ENCODE measurements at regions not wholly inside any gene's neighbourhood (a gene's known extent, or its start where the extent isn't known, plus 50 kb on each side); places are given as distances from the start of the nearest gene placed in this dataset.

GRCh38 chr5:87877495-87877894, 391.1 kb downstream of the TMEM161B start:
- H3K4me3 ChIP-seq (ENCODE audit: low read depth, low read length): no peak overlapping the region
- TF ChIP-seq CTCF (IDR thresholded peaks at IDR 0.05; ENCODE audit: low read depth, low read length): no peak

- no peak for TF ChIP-seq CTCF (IDR thresholded peaks at IDR 0.05; ENCODE audit: low read depth, low read length)
Observed at GRCh38 chr5:87877023-87877422, 391.6 kb downstream of the TMEM161B start.

GRCh38 chr5:87876616-87877015, 392.0 kb downstream of the TMEM161B start:
- no peak for TF ChIP-seq CTCF (IDR thresholded peaks at IDR 0.05; ENCODE audit: low read depth, low read length)
- H3K4me3 ChIP-seq (ENCODE audit: low read depth, low read length): no peak overlapping the region

More at GRCh38 chr5:87877023-87877422, 391.6 kb downstream of the TMEM161B start:
- no peak overlapping the region for H3K4me3 ChIP-seq (ENCODE audit: low read depth, low read length)

GRCh38 chr5:87872986-87873385, 395.7 kb downstream of the TMEM161B start:
- TF ChIP-seq CTCF (IDR thresholded peaks at IDR 0.05; ENCODE audit: low read depth, low read length): no peak
- H3K4me3 ChIP-seq (ENCODE audit: low read depth, low read length): no peak overlapping the region

GRCh38 chr5:87868792-87869191, 399.9 kb downstream of the TMEM161B start:
- TF ChIP-seq CTCF (IDR thresholded peaks at IDR 0.05; ENCODE audit: low read depth, low read length): no peak
- no peak overlapping the region for H3K4me3 ChIP-seq (ENCODE audit: low read depth, low read length)

GRCh38 chr5:87867281-87867680, 401.4 kb downstream of the TMEM161B start:
- H3K4me3 ChIP-seq (ENCODE audit: low read depth, low read length): no peak overlapping the region
- TF ChIP-seq CTCF (IDR thresholded peaks at IDR 0.05; ENCODE audit: low read depth, low read length): no peak

- no peak for TF ChIP-seq CTCF (IDR thresholded peaks at IDR 0.05; ENCODE audit: low read depth, low read length)
Observed at GRCh38 chr5:87853541-87853940, 415.1 kb downstream of the TMEM161B start.

More at GRCh38 chr5:87853541-87853940, 415.1 kb downstream of the TMEM161B start:
- no peak overlapping the region for H3K4me3 ChIP-seq (ENCODE audit: low read depth, low read length)
